Stimulated activated CD8-positive, alpha-beta memory T cell treated with anti-CD3 and anti-CD28 coated beads, Interleukin-7, amount 100 ng/mL, for 24 hours (primary cell): ENCODE measurements at regions not wholly inside any gene's neighbourhood (a gene's known extent, or its start where the extent isn't known, plus 50 kb on each side); places are given as distances from the start of the nearest gene placed in this dataset.
"Not testable (repeated sequence)": the region's sequence is repeated elsewhere in the genome, so short reads cannot be mapped to it uniquely, and the experiment has no call there.

Source experiments
- DNase-seq: peaks from one replicate; pipeline ENCODE4 v3.0.0-alpha.2; 2020; ENCODE audit warnings: low read depth

GRCh38 chr4:1572964-1573720 lies 111.0 kb downstream of the FAM53A start:
- no peak for DNase-seq

- DNase-seq, result no peak
Measured at GRCh38 chr4:1572521-1572920, 111.6 kb downstream of the FAM53A start.

GRCh38 chr4:1572010-1572385 lies 112.1 kb downstream of the FAM53A start:
- DNase-seq, result no peak

- DNase-seq, result no peak
Measured at GRCh38 chr4:1571165-1572009, 112.7 kb downstream of the FAM53A start.

- DNase-seq, result no peak
Measured at GRCh38 chr4:1570291-1571164, 113.6 kb downstream of the FAM53A start.

- no peak for DNase-seq
Measured at GRCh38 chr4:1569461-1570151, 114.5 kb downstream of the FAM53A start.

GRCh38 chr4:1568855-1569460 lies 115.2 kb downstream of the FAM53A start:
- no peak for DNase-seq

- DNase-seq, result no peak
Measured at GRCh38 chr4:1567808-1568581, 116.1 kb downstream of the FAM53A start.

GRCh38 chr4:1567519-1567807 lies 116.7 kb downstream of the FAM53A start:
- DNase-seq, result no peak

- DNase-seq, result no peak
Measured at GRCh38 chr4:1566838-1567518, 117.1 kb downstream of the FAM53A start.

GRCh38 chr4:1566301-1566837 lies 117.7 kb downstream of the FAM53A start:
- DNase-seq, result not testable (repeated sequence)

- no peak for DNase-seq
Measured at GRCh38 chr4:1565598-1566295, 118.4 kb downstream of the FAM53A start.

- DNase-seq, result no peak
Measured at GRCh38 chr4:1564535-1565375, 119.4 kb downstream of the FAM53A start.

- no peak for DNase-seq
Measured at GRCh38 chr4:1563768-1564485, 120.2 kb downstream of the FAM53A start.

- no peak for DNase-seq
Measured at GRCh38 chr4:1563241-1563640, 120.9 kb downstream of the FAM53A start.

- no peak for DNase-seq
Measured at GRCh38 chr4:1562771-1563170, 121.3 kb downstream of the FAM53A start.

GRCh38 chr4:1562371-1562770 lies 121.7 kb downstream of the FAM53A start:
- no peak for DNase-seq
